Effector CD4-positive, alpha-beta T cell (primary cell): ENCODE measurements at regions not wholly inside any gene's neighbourhood (a gene's known extent, or its start where the extent isn't known, plus 50 kb on each side); places are given as distances from the start of the nearest gene placed in this dataset.
"Not testable (repeated sequence)": the region's sequence is repeated elsewhere in the genome, so short reads cannot be mapped to it uniquely, and the experiment has no call there.

Experiments used
- DNase-seq: peaks from one replicate; pipeline ENCODE4 v3.0.0-alpha.2; 2020

- DNase-seq: no peak
These were observed 1373.4 kb upstream of the C9orf72 start for GRCh38 chr9:28946648-28947047.

- DNase-seq: no peak
These were observed 1378.7 kb upstream of the C9orf72 start for GRCh38 chr9:28951945-28952344.

- DNase-seq: no peak
These were observed 1383.0 kb upstream of the C9orf72 start for GRCh38 chr9:28956116-28956880.

GRCh38 chr9:28960602-28961001, 1387.3 kb upstream of the C9orf72 start:
- no peak for DNase-seq

GRCh38 chr9:28961623-28962022, 1388.3 kb upstream of the C9orf72 start:
- no peak for DNase-seq

- DNase-seq: no peak
These were observed 1393.9 kb upstream of the C9orf72 start for GRCh38 chr9:28967226-28967625.

- DNase-seq: no peak
These were observed 1397.0 kb upstream of the C9orf72 start for GRCh38 chr9:28970241-28970654.

GRCh38 chr9:28971881-28972280, 1398.6 kb upstream of the C9orf72 start:
- DNase-seq: no peak

GRCh38 chr9:28976250-28976649, 1403.0 kb upstream of the C9orf72 start:
- no peak for DNase-seq

GRCh38 chr9:28976684-28977083, 1403.4 kb upstream of the C9orf72 start:
- DNase-seq: no peak

- no peak for DNase-seq
These were observed 1407.8 kb upstream of the C9orf72 start for GRCh38 chr9:28981129-28981528.

GRCh38 chr9:28981711-28982110, 1408.4 kb upstream of the C9orf72 start:
- DNase-seq: no peak

- DNase-seq: no peak
These were observed 1410.7 kb upstream of the C9orf72 start for GRCh38 chr9:28984016-28984415.

GRCh38 chr9:28990009-28990408, 1416.7 kb upstream of the C9orf72 start:
- not testable (repeated sequence) for DNase-seq

GRCh38 chr9:28999057-28999456, 1425.8 kb upstream of the C9orf72 start:
- DNase-seq: no peak

GRCh38 chr9:28999806-29000205, 1426.5 kb upstream of the C9orf72 start:
- DNase-seq: no peak

- no peak for DNase-seq
These were observed 1427.7 kb upstream of the C9orf72 start for GRCh38 chr9:29001006-29001405.

- no peak for DNase-seq
These were observed 1431.7 kb upstream of the C9orf72 start for GRCh38 chr9:29004988-29005387.

GRCh38 chr9:29006628-29007027, 1433.3 kb upstream of the C9orf72 start:
- DNase-seq: no peak

- DNase-seq: no peak
These were observed 1439.6 kb upstream of the C9orf72 start for GRCh38 chr9:29012911-29013310.

- DNase-seq: no peak
These were observed 1448.4 kb upstream of the C9orf72 start for GRCh38 chr9:29021632-29022031.

GRCh38 chr9:29038332-29038731, 1465.1 kb upstream of the C9orf72 start:
- DNase-seq: no peak

GRCh38 chr9:29039258-29039657, 1466.0 kb upstream of the C9orf72 start:
- DNase-seq: no peak

- DNase-seq: no peak
These were observed 1469.8 kb upstream of the C9orf72 start for GRCh38 chr9:29043072-29043471.

GRCh38 chr9:29044959-29045358, 1471.7 kb upstream of the C9orf72 start:
- no peak for DNase-seq
